ENCODE measurements at regions not wholly inside any gene's neighbourhood (a gene's known extent, or its start where the extent isn't known, plus 50 kb on each side); places are given as distances from the start of the nearest gene placed in this dataset.

DNA sequence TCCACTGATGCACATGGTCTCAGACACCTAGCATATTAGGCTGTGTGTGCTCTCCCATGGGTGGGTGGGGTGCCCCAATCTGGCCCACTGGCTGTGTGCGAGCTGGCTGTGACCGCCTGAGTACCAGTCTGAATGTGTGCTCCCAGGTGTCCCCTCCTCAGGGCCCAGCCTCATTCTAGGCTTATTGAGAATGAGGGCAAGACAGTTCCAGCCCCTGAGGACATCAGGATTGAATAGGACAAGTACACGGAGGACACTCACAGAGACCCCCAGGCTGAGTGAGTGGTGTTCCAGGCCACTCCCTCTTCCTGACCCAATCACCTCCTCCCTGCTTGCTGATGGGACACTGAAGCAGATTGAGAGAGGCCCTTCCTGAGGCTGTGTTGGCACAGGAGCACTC lies 116.1 kb upstream of the RAB6C start:
- DNase-seq (ENCODE audit: low read depth), result no peak
- TF ChIP-seq, protein P1, sequence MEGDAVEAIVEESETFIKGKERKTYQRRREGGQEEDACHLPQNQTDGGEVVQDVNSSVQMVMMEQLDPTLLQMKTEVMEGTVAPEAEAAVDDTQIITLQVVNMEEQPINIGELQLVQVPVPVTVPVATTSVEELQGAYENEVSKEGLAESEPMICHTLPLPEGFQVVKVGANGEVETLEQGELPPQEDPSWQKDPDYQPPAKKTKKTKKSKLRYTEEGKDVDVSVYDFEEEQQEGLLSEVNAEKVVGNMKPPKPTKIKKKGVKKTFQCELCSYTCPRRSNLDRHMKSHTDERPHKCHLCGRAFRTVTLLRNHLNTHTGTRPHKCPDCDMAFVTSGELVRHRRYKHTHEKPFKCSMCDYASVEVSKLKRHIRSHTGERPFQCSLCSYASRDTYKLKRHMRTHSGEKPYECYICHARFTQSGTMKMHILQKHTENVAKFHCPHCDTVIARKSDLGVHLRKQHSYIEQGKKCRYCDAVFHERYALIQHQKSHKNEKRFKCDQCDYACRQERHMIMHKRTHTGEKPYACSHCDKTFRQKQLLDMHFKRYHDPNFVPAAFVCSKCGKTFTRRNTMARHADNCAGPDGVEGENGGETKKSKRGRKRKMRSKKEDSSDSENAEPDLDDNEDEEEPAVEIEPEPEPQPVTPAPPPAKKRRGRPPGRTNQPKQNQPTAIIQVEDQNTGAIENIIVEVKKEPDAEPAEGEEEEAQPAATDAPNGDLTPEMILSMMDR (IDR thresholded peaks at IDR 0.05; ENCODE audit: control insufficient read depth, insufficient read depth, low read depth, low read length, missing control alignments), result no peak
- H3K4me3 ChIP-seq (ENCODE audit: control insufficient read depth, low read depth, low read length), result no peak overlapping the region

DNA sequence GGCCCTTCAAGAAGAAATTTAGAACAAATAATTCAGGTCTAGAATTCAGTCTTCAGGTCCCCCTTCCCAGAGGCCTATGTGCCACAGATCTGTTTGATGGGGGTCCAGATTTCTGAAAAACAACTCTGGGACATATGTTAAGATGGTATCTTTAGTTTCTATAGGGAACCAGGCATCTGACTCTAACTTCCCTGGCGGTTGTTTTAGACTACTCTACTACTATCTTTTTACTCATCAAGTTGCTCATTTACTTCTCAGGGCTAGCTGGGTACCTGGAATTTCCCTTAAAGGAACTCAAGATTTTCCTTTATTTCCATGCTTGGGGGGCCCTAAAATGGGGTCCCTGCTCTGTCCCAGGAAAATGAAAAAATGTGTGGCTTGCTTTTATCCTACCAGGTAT lies 114.7 kb upstream of the RAB6C start:
- DNase-seq (ENCODE audit: low read depth), result no peak
- TF ChIP-seq, protein P1 (IDR thresholded peaks at IDR 0.05; ENCODE audit: control insufficient read depth, insufficient read depth, low read depth, low read length, missing control alignments), result no peak
- H3K4me3 ChIP-seq (ENCODE audit: control insufficient read depth, low read depth, low read length), result no peak overlapping the region

DNA sequence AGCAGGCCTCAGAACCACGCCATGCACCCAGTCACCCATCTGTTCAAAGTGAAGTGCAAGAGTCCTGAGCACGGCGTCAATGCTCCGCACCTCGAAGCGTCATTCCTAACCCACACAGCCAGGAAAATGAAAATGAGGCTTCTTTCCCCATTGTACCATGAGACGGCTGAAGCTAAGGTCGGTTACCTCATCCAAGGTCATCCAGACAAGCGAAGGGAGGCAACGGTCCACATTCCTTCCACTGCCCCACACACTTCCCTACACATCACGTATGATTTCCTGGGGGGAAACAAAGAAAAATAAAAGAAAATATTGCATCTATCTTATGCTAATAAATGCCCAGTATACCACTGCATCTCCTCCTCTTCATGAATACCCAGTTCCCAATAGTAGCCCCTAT lies 113.5 kb upstream of the RAB6C start:
- TF ChIP-seq, protein P1 (IDR thresholded peaks at IDR 0.05; ENCODE audit: control insufficient read depth, insufficient read depth, low read depth, low read length, missing control alignments), result no peak
- DNase-seq (ENCODE audit: low read depth), result no peak
- H3K4me3 ChIP-seq (ENCODE audit: control insufficient read depth, low read depth, low read length), result no peak overlapping the region

DNA sequence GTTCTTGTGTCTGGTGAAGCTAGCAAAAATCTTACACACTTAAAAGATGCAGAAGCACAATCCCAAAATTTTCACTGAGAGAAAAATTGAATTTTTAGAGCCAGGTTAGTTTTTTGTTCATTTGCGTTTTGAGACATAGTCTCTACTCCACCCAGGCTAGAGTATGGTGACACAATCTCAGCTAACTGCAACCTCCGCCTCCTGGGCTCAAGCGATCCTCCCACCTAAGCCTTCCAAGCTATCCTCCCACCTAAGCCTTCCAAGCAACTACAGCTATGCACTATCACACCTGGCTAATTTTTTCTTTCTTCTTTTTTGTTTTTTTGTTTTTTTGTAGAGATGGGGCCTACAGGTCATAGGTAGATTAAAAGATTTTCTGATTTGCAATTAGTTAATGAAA lies 113.1 kb upstream of the RAB6C start:
- TF ChIP-seq, protein P1 (IDR thresholded peaks at IDR 0.05; ENCODE audit: control insufficient read depth, insufficient read depth, low read depth, low read length, missing control alignments), result no peak
- H3K4me3 ChIP-seq (ENCODE audit: control insufficient read depth, low read depth, low read length), result no peak overlapping the region
- DNase-seq (ENCODE audit: low read depth), result no peak

DNA sequence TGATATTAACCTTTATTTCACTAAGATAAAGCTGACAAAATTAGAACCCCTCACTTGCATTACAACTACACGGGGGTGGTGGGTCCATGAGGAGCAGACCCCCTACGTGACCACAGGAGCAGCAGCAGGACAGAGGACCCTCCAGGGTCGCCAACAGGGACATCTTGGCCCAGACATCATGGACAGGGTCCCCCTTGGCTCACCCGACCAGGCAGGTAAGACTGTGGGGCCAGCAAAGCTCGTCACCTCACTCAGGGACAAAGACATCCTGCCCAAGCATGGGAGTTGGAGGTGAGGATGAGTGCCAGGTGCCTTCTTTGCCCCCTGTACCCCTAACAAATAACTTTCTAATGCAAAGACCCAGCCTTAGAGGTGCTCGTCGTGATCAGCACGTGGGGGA lies 111.3 kb upstream of the RAB6C start:
- TF ChIP-seq, protein P1 (IDR thresholded peaks at IDR 0.05; ENCODE audit: control insufficient read depth, insufficient read depth, low read depth, low read length, missing control alignments), result no peak
- DNase-seq (ENCODE audit: low read depth), result no peak
- no peak overlapping the region for H3K4me3 ChIP-seq (ENCODE audit: control insufficient read depth, low read depth, low read length)

DNA sequence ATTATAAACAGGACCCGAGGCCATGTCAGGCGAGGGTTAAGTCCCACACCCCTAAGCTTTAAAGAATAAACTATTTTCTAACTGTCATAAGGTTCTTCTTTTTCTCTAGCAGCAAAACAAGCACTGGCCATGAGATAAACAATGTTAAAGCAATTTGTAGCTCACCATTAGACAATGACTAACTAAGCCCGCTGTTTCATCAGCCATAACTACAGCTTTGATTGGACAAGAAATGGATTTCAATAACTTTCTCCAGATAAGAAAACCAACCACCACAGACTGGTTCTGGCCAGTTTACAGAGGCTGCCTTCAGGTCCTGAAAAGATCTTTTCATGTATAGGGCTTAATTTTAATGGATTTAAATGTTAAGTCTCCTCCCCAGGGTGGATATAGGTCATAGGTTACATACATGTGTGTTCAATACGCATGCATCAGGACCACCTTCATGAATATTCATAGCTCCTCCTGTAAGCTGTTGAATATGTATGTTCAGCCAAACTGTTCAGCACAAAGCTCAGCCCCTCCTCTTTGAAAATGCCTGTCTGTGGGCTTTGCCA lies 108.7 kb upstream of the RAB6C start:
- TF ChIP-seq, protein P1 (IDR thresholded peaks at IDR 0.05; ENCODE audit: control insufficient read depth, insufficient read depth, low read depth, low read length, missing control alignments), result no peak
- no peak overlapping the region for H3K4me3 ChIP-seq (ENCODE audit: control insufficient read depth, low read depth, low read length)
- DNase-seq (ENCODE audit: low read depth), result no peak

DNA sequence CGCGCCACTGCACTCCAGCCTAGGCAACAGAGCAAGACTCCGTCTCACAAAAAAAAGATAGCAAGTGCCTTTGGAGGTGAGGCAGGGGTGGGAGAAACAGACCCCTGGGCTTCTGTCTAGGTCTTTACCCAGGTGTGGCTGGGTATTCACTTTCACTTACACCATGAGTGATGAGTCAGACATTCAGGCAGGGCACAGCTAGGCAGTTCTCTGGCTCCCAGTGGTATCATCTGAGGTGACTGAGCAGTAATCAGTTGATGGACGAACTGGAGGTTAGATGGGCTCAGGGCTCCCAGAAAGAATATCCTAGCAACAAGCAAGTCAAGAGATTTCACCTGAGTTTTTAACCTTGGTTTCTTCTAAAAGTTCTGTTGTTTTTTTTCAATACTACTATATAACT lies 107.0 kb upstream of the RAB6C start:
- TF ChIP-seq, protein P1 (IDR thresholded peaks at IDR 0.05; ENCODE audit: control insufficient read depth, insufficient read depth, low read depth, low read length, missing control alignments), result no peak
- DNase-seq (ENCODE audit: low read depth), result no peak

More for the DNA sequence above, 107.0 kb upstream of the RAB6C start:
- H3K4me3 ChIP-seq (ENCODE audit: control insufficient read depth, low read depth, low read length), result no peak overlapping the region
